ENCODE measurements at regions not wholly inside any gene's neighbourhood (a gene's known extent, or its start where the extent isn't known, plus 50 kb on each side); places are given as distances from the start of the nearest gene placed in this dataset.

GRCh38 chr16:79712276-79712675, 111.7 kb upstream of the MAF start:
- TF ChIP-seq, protein P1, sequence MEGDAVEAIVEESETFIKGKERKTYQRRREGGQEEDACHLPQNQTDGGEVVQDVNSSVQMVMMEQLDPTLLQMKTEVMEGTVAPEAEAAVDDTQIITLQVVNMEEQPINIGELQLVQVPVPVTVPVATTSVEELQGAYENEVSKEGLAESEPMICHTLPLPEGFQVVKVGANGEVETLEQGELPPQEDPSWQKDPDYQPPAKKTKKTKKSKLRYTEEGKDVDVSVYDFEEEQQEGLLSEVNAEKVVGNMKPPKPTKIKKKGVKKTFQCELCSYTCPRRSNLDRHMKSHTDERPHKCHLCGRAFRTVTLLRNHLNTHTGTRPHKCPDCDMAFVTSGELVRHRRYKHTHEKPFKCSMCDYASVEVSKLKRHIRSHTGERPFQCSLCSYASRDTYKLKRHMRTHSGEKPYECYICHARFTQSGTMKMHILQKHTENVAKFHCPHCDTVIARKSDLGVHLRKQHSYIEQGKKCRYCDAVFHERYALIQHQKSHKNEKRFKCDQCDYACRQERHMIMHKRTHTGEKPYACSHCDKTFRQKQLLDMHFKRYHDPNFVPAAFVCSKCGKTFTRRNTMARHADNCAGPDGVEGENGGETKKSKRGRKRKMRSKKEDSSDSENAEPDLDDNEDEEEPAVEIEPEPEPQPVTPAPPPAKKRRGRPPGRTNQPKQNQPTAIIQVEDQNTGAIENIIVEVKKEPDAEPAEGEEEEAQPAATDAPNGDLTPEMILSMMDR (conservative IDR thresholded peaks at IDR 0.05; ENCODE audit: low read length): no peak
- TF ChIP-seq EZH2phosphoT487 (IDR thresholded peaks at IDR 0.05; ENCODE audit: borderline replicate concordance): no peak
